ENCODE measurements at regions not wholly inside any gene's neighbourhood (a gene's known extent, or its start where the extent isn't known, plus 50 kb on each side); places are given as distances from the start of the nearest gene placed in this dataset.

DNA sequence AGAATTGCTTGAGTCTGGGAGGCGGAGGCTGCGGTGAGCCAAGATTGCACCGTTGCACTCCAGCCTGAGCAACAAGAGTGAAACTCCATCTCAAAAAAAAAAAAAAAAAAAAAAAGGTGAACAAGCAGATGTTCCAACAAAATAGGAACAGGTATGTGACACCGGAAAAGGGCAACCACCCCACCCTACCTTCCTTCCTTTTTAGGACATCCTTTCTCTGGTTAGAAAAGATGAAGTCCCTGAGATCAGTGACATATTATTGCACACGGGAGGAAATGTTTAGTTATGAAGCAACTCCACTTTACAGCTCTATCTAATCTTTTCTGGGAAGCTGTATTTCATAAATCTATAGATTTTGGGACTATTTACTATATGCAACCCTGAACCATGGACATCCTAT, 114.2 kb upstream of the MON1B start:
- ATAC-seq, result no peak
- TF ChIP-seq, protein P1, sequence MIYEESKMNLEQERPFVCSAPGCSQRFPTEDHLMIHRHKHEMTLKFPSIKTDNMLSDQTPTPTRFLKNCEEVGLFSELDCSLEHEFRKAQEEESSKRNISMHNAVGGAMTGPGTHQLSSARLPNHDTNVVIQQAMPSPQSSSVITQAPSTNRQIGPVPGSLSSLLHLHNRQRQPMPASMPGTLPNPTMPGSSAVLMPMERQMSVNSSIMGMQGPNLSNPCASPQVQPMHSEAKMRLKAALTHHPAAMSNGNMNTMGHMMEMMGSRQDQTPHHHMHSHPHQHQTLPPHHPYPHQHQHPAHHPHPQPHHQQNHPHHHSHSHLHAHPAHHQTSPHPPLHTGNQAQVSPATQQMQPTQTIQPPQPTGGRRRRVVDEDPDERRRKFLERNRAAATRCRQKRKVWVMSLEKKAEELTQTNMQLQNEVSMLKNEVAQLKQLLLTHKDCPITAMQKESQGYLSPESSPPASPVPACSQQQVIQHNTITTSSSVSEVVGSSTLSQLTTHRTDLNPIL (CRISPR knock-in tag; IDR thresholded peaks at IDR 0.05; ENCODE audit: low read depth), result no peak
- TF ChIP-seq OSR1 (CRISPR knock-in tag; IDR thresholded peaks at IDR 0.05), result no peak
- no peak for TF ChIP-seq ZNF565 (CRISPR knock-in tag; conservative IDR thresholded peaks at IDR 0.05; ENCODE audit: low read depth)
- TF ChIP-seq, protein P2, sequence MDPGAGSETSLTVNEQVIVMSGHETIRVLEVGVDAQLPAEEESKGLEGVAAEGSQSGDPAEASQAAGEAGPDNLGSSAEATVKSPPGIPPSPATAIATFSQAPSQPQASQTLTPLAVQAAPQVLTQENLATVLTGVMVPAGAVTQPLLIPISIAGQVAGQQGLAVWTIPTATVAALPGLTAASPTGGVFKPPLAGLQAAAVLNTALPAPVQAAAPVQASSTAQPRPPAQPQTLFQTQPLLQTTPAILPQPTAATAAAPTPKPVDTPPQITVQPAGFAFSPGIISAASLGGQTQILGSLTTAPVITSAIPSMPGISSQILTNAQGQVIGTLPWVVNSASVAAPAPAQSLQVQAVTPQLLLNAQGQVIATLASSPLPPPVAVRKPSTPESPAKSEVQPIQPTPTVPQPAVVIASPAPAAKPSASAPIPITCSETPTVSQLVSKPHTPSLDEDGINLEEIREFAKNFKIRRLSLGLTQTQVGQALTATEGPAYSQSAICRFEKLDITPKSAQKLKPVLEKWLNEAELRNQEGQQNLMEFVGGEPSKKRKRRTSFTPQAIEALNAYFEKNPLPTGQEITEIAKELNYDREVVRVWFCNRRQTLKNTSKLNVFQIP (CRISPR knock-in tag; IDR thresholded peaks at IDR 0.05; ENCODE audit: borderline replicate concordance, low read depth), result no peak
- no peak for TF ChIP-seq PPARA (CRISPR knock-in tag; IDR thresholded peaks at IDR 0.05; ENCODE audit: borderline replicate concordance)
- TF ChIP-seq ZC3H10 (CRISPR knock-in tag; IDR thresholded peaks at IDR 0.05), result no peak
- no peak for TF ChIP-seq ZNF8 (CRISPR knock-in tag; IDR thresholded peaks at IDR 0.05)
- no peak for TF ChIP-seq ZNF70 (CRISPR knock-in tag; IDR thresholded peaks at IDR 0.05)
- no peak for TF ChIP-seq TCF4 (CRISPR knock-in tag; IDR thresholded peaks at IDR 0.05; ENCODE audit: borderline replicate concordance)

DNA sequence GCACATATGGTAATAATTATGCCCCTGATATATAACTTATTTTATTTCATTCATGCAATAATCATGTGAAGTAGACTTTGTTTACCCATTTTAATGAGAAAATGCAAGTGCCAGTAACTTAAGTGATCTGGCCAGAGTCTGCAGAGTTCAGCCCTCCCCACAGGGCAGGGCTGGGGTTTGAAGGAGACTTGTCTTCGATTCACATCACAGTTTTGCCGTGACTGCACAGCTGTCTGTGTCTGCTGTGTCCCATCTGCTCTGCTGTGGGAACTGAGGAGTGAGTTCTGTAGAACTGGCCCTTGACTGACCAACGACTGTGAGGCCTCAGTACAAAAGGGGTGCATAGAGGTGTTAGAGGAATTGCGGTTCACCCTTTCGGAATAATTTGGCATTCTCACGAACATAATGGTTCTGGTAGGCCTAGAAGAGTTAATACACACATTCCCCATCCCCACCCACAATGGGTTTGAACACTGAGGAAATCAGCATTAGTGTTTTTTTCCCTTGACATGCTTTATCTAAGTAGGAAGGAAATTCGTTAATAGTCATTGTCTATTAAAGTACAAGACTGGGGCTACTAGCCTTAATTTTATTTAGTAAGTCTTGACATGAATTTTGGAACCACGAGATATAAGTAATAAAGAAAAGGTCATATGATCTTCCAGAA, 113.6 kb upstream of the MON1B start:
- ATAC-seq, result no peak
- no peak for TF ChIP-seq ZNF70 (CRISPR knock-in tag; IDR thresholded peaks at IDR 0.05)
- TF ChIP-seq ZC3H10 (CRISPR knock-in tag; IDR thresholded peaks at IDR 0.05), result no peak
- no peak for TF ChIP-seq ZFP30 (CRISPR knock-in tag; IDR thresholded peaks at IDR 0.05)
- no peak for TF ChIP-seq PPARA (CRISPR knock-in tag; IDR thresholded peaks at IDR 0.05; ENCODE audit: borderline replicate concordance)
- TF ChIP-seq SNAI2 (CRISPR knock-in tag; IDR thresholded peaks at IDR 0.05), result no peak
- TF ChIP-seq, protein P3, sequence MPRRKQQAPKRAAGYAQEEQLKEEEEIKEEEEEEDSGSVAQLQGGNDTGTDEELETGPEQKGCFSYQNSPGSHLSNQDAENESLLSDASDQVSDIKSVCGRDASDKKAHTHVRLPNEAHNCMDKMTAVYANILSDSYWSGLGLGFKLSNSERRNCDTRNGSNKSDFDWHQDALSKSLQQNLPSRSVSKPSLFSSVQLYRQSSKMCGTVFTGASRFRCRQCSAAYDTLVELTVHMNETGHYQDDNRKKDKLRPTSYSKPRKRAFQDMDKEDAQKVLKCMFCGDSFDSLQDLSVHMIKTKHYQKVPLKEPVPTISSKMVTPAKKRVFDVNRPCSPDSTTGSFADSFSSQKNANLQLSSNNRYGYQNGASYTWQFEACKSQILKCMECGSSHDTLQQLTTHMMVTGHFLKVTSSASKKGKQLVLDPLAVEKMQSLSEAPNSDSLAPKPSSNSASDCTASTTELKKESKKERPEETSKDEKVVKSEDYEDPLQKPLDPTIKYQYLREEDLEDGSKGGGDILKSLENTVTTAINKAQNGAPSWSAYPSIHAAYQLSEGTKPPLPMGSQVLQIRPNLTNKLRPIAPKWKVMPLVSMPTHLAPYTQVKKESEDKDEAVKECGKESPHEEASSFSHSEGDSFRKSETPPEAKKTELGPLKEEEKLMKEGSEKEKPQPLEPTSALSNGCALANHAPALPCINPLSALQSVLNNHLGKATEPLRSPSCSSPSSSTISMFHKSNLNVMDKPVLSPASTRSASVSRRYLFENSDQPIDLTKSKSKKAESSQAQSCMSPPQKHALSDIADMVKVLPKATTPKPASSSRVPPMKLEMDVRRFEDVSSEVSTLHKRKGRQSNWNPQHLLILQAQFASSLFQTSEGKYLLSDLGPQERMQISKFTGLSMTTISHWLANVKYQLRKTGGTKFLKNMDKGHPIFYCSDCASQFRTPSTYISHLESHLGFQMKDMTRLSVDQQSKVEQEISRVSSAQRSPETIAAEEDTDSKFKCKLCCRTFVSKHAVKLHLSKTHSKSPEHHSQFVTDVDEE (CRISPR knock-in tag; IDR thresholded peaks at IDR 0.05), result no peak
- TF ChIP-seq, protein P2 (CRISPR knock-in tag; IDR thresholded peaks at IDR 0.05; ENCODE audit: borderline replicate concordance, low read depth), result no peak

DNA sequence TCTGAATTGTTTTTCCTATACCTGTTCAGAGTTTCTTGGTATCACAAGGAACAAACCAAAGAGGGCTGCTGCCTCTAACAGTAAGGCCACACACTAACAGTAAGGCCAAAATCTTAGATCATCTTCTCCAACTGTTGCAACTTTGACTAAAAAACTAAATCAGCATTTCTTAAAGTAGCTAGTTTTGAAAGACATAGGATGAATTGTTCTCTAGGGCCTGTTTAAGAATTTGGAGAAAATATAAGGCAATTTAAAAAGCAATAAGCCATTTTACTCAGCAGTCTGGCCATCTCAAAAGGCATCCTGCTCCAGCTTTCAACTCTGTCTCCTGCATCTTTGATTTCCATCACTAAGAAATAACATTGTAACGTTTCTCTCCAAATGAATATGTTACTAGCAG, 105.0 kb upstream of the MON1B start:
- no peak for ATAC-seq
- TF ChIP-seq ARNTL (CRISPR knock-in tag; IDR thresholded peaks at IDR 0.05; ENCODE audit: borderline replicate concordance, low read depth) (no peak), PPARA (CRISPR knock-in tag; IDR thresholded peaks at IDR 0.05; ENCODE audit: borderline replicate concordance) (no peak), ZNF70 (CRISPR knock-in tag; IDR thresholded peaks at IDR 0.05) (no peak), RARB (CRISPR knock-in tag; IDR thresholded peaks at IDR 0.05) (no peak), ZFP30 (CRISPR knock-in tag; IDR thresholded peaks at IDR 0.05) (no peak), ZNF565 (CRISPR knock-in tag; conservative IDR thresholded peaks at IDR 0.05; ENCODE audit: low read depth) (no peak), ZNF8 (CRISPR knock-in tag; IDR thresholded peaks at IDR 0.05) (no peak), OSR1 (CRISPR knock-in tag; IDR thresholded peaks at IDR 0.05) (no peak), ISL1 (CRISPR knock-in tag; IDR thresholded peaks at IDR 0.05) (no peak), TOX (CRISPR knock-in tag; IDR thresholded peaks at IDR 0.05; ENCODE audit: borderline replicate concordance) (no peak), CSDC2 (CRISPR knock-in tag; IDR thresholded peaks at IDR 0.05) (no peak)
- TF ChIP-seq, protein P4, sequence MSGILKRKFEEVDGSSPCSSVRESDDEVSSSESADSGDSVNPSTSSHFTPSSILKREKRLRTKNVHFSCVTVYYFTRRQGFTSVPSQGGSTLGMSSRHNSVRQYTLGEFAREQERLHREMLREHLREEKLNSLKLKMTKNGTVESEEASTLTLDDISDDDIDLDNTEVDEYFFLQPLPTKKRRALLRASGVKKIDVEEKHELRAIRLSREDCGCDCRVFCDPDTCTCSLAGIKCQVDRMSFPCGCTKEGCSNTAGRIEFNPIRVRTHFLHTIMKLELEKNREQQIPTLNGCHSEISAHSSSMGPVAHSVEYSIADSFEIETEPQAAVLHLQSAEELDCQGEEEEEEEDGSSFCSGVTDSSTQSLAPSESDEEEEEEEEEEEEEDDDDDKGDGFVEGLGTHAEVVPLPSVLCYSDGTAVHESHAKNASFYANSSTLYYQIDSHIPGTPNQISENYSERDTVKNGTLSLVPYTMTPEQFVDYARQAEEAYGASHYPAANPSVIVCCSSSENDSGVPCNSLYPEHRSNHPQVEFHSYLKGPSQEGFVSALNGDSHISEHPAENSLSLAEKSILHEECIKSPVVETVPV (CRISPR knock-in tag; IDR thresholded peaks at IDR 0.05), result no peak

DNA sequence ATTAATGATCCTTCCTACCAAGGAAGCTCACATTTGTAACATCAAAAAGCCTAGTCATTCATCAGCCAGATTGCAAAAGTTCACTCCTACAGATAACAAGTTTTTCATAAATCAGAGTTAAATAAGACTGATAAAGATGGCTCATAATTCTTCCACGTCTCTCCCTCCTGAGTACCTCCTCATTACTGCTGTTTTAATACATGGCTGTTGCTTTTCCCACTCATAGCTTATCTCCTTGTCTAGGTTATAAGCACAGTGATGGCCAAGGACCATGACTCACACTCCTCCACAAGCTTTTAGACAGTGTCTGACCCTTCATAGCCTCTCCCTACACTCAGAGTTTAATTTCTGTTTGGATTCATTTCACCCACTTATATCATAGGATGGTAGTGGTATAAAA, 100.9 kb upstream of the MON1B start:
- TF ChIP-seq, protein P1 (CRISPR knock-in tag; IDR thresholded peaks at IDR 0.05; ENCODE audit: low read depth), result no peak
- TF ChIP-seq ARNTL (CRISPR knock-in tag; IDR thresholded peaks at IDR 0.05; ENCODE audit: borderline replicate concordance, low read depth) (no peak), ZNF8 (CRISPR knock-in tag; IDR thresholded peaks at IDR 0.05) (no peak), ISL1 (CRISPR knock-in tag; IDR thresholded peaks at IDR 0.05) (peak; percentile 52), TCF4 (CRISPR knock-in tag; IDR thresholded peaks at IDR 0.05; ENCODE audit: borderline replicate concordance) (no peak)
- TF ChIP-seq, protein P2 (CRISPR knock-in tag; IDR thresholded peaks at IDR 0.05; ENCODE audit: borderline replicate concordance, low read depth), result no peak
- no peak for ATAC-seq

Data from SK-N-SH treated with all-trans-retinoic acid at 6 μM for 48 hours (cell line).